Lung (tissue), 11 donors: ENCODE measurements at regions not wholly inside any gene's neighbourhood (a gene's known extent, or its start where the extent isn't known, plus 50 kb on each side); places are given as distances from the start of the nearest gene placed in this dataset.

Source experiments
- ATAC-seq: fragments of 200-7000 bp; cut with Tn5 transposase; one replicate; pipeline ENCODE4 v1.9.1; 2020; ENCODE audit warnings: moderate number of reproducible peaks; ENCODE audit not compliant: insufficient read depth, low FRiP score
- DNase-seq, 3 donors: peaks; one replicate each; pipeline ENCODE4 v3.0.0-alpha.2; 2013 to 2017
- H3K27ac ChIP-seq, 2 donors: one replicate each; pipeline ENCODE4 v1.5.1; 2013; ENCODE audit warnings: mild to moderate bottlenecking in 2 of 2, moderate library complexity in 2 of 2, control low read depth in 1 of 2, inconsistent platforms in 1 of 2, low read depth in 1 of 2, low read length in 1 of 2
- H3K27me3 ChIP-seq, 3 donors: one replicate each; pipeline ENCODE4 v1.5.1; 2013; ENCODE audit warnings: low read length in 2 of 3; ENCODE audit not compliant: control insufficient read depth in 3 of 3, insufficient read depth in 3 of 3
- H3K36me3 ChIP-seq, 4 donors: one replicate each; pipeline ENCODE4 v1.5.1; 2013; ENCODE audit warnings: low read length in 4 of 4, mild to moderate bottlenecking in 1 of 4, moderate library complexity in 1 of 4; ENCODE audit not compliant: control insufficient read depth in 4 of 4, insufficient read depth in 4 of 4
- H3K4me1 ChIP-seq, 5 donors: one replicate each; pipeline ENCODE4 v1.5.1; 2013; ENCODE audit warnings: low read length in 5 of 5, mild to moderate bottlenecking in 2 of 5, moderate library complexity in 1 of 5; ENCODE audit not compliant: control insufficient read depth in 5 of 5, insufficient read depth in 5 of 5
- H3K4me3 ChIP-seq: one replicate; pipeline ENCODE4 v1.5.1; 2013; ENCODE audit warnings: mild to moderate bottlenecking, control low read depth, moderate library complexity
- H3K9ac ChIP-seq, 2 donors: one replicate each; pipeline ENCODE4 v1.5.1; 2013; ENCODE audit warnings: low read length in 2 of 2, control low read depth in 1 of 2; ENCODE audit not compliant: insufficient read depth in 1 of 2
- H3K9me3 ChIP-seq, 4 donors: one replicate each; pipeline ENCODE4 v1.5.1; 2013; ENCODE audit warnings: low read length in 3 of 4, mild to moderate bottlenecking in 1 of 4, moderate library complexity in 1 of 4; ENCODE audit not compliant: control insufficient read depth in 4 of 4, insufficient read depth in 3 of 4
- WGBS, 2 donors: extraction: QIAGEN DNeasy Blood & Tissue Kit; methylation state at CpG; one replicate each; pipeline ENCODE4 v1.1.7; 2013; 5-methylcytosine and 5-hydroxymethylcytosine counted together
- TF ChIP-seq, protein P1 (sequence below): IDR thresholded peaks from 2 replicates; pipeline ENCODE4 v1.5.1; 2012; ENCODE audit warnings: mild to moderate bottlenecking; ENCODE audit errors: control extremely low read depth, extremely low read depth
- donor health status: control.
- donor health status: control.
- donor health status: Bipolar disorder and iron deficiency.
- donor health status: healthy.
- donor health status: DM: yes; HTN: yes; CAD: no.

DNA sequence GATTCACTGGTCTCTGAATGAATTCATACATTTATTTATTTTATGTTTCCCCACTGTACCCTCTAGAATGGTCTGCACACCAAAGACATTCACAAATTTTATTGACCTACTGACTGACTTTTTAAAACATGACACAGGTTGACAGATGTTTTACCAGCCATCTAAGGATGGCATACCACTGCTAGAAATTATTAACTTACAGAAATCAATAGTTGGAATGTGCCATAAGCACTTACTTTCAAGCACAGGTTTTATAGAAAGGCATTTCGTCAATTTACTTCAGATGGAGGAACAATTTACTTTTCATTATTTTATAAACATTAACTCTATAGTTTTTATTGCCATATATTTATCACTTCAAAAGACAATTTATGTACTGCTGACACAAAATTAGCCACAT, 448.7 kb upstream of the FBXO33 start:
- no peaks in the 10 kb centered on the region for H3K36me3 ChIP-seq

DNA sequence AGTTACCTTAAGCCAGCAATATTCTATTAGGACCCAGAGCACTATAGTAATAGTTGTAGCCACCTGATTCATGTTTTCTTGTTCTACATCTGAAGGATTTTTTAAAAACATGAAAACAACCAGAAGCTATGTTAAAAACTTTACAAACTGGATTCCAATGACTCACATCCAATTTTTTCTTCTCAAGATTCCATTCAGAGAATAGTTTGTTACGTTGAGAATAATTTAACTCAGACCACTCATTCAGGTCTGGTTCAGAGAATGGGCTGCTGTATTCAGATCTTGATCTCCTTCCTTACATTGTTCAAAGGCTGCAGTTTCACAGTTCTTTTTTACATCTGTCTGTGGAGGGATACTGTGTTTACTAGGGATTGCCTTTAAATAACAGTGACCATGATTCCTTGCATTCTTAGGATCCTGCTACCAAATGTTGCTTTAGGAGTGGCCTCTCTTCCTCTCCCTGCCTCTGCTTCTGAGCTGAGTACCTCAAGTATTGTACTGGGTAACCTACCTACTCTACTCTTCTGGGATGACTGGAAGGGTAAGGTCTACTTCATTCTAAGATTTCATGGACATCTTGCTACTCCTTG, 448.0 kb upstream of the FBXO33 start:
- ATAC-seq = no peak
- H3K36me3 ChIP-seq = no peaks in the 10 kb centered on the region
- H3K4me3 ChIP-seq = no peak overlapping the region
- H3K9ac ChIP-seq = no peak overlapping the region
- 0 to 20% methylated on average over 1 of the region's 1 CpG for WGBS, 2 donors
- H3K4me1 ChIP-seq = no peaks in the 10 kb centered on the region
- H3K27me3 ChIP-seq = no peaks in the 10 kb centered on the region
- peaks cover 0 to 3% (median under 1%) of the 10 kb centered on the region in 4 donors for H3K9me3 ChIP-seq
- no peak overlapping the region for H3K27ac ChIP-seq
- TF ChIP-seq, protein P1, sequence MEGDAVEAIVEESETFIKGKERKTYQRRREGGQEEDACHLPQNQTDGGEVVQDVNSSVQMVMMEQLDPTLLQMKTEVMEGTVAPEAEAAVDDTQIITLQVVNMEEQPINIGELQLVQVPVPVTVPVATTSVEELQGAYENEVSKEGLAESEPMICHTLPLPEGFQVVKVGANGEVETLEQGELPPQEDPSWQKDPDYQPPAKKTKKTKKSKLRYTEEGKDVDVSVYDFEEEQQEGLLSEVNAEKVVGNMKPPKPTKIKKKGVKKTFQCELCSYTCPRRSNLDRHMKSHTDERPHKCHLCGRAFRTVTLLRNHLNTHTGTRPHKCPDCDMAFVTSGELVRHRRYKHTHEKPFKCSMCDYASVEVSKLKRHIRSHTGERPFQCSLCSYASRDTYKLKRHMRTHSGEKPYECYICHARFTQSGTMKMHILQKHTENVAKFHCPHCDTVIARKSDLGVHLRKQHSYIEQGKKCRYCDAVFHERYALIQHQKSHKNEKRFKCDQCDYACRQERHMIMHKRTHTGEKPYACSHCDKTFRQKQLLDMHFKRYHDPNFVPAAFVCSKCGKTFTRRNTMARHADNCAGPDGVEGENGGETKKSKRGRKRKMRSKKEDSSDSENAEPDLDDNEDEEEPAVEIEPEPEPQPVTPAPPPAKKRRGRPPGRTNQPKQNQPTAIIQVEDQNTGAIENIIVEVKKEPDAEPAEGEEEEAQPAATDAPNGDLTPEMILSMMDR = no peak
- DNase-seq = no peak

More for the DNA sequence above, 448.7 kb upstream of the FBXO33 start:
- TF ChIP-seq, protein P1 = no peak
- no peak for ATAC-seq
- WGBS, 2 donors = 76 to 86% methylated on average over 1 of the region's 1 CpG
- Histone ChIP-seq H3K27me3 (no peaks in the 10 kb centered on the region), H3K4me3 (no peak overlapping the region), H3K9me3 (peaks cover 0 to 6% (median 3%) of the 10 kb centered on the region in 4 donors), H3K9ac (no peak overlapping the region), H3K27ac (no peak overlapping the region), H3K4me1 (no peaks in the 10 kb centered on the region)
- DNase-seq = no peak

DNA sequence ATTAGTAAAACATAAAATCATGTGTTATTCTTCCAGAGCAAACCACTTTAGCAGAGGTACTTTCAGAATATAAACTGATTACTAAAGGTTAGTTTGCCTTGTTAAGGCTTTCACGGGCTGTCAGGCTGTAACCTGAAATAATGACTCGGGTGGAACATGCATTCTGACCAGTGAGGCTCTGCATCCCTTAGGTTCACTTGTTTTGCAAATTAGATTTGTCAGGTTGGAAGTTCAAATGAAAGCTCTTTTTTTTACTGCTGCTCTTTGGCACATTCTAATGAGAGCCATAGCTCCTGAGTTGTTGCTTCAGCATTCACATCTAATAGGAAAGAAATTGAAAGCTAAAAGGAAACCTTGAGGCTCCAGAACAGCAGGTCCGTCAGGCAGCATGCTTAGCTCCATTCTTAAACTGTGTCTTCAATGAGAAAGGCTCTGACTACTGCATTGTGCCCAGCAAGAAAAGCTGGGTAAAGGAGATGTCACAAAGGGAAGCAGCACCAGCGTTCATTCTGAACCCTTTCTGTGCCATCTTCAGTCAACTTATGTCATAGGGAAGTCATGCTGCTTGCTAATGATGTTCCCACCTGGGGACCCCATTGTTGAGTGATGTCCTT, 445.5 kb upstream of the FBXO33 start:
- H3K9ac ChIP-seq = no peak overlapping the region
- no peak overlapping the region for H3K4me3 ChIP-seq
- no peak overlapping the region for H3K27ac ChIP-seq
- ATAC-seq (no peak), DNase-seq (no peak)
- no peaks in the 10 kb centered on the region for H3K4me1 ChIP-seq
- H3K9me3 ChIP-seq = no peaks in the 10 kb centered on the region
- no peaks in the 10 kb centered on the region for H3K27me3 ChIP-seq
- WGBS, 2 donors = 62 to 71% methylated on average over 4 of the region's 4 CpGs
- TF ChIP-seq, protein P1 = no peak
- no peaks in the 10 kb centered on the region for H3K36me3 ChIP-seq
